SK-N-SH (cell line): ENCODE measurements at regions not wholly inside any gene's neighbourhood (a gene's known extent, or its start where the extent isn't known, plus 50 kb on each side); places are given as distances from the start of the nearest gene placed in this dataset.

Source experiments
- CTCF ChIA-PET: fragments of 300-600, 350-600 bp; formaldehyde crosslinking; extraction: SDS; loops from one replicate; lab custom pipeline; 2021; lab: Yijun Ruan, JAX
- POLR2A ChIA-PET: fragments of 350-600 bp; sonication (Branson Sonifier 250); formaldehyde crosslinking; extraction: SDS; loops from one replicate; lab custom pipeline; 2020; ENCODE audit warnings: antibody characterized with exemption, inconsistent platforms; lab: Yijun Ruan, JAX
- DNase-seq: peaks from one replicate; pipeline ENCODE4 v3.0.0; 2012
- H2AFZ ChIP-seq: fragments of 200-600 bp; sonication (generic); 2 replicates; pipeline ENCODE4 v1.8.1; 2016; ENCODE audit warnings: antibody characterized with exemption, mild to moderate bottlenecking, low read depth
- H3F3A ChIP-seq: fragments of 200-600 bp; sonication (generic); replicated peaks from 2 replicates; pipeline ENCODE3; 2016; ENCODE audit warnings: antibody characterized with exemption, mild to moderate bottlenecking; ENCODE audit not compliant: insufficient read depth
- H3K27ac ChIP-seq, 2 experiments: fragments of 200-500 bp in 1 of 2; fragments of 200-600 bp in 1 of 2; sonication (Bioruptor generic) in 1 of 2; sonication (generic), shearing (Covaris generic) in 1 of 2; 2 replicates each; pipeline versions ENCODE4 v1.5.1 to v1.6.1; 2014 to 2016; ENCODE audit warnings: low read depth in 2 of 2, inconsistent platforms in 1 of 2, low read length in 1 of 2, mild to moderate bottlenecking in 1 of 2, mixed read lengths in 1 of 2
- H3K27me3 ChIP-seq: fragments of 200-600 bp; sonication (generic), shearing (Covaris generic); 2 replicates; pipeline ENCODE4 v1.6.1; 2016; ENCODE audit warnings: mixed run types; ENCODE audit not compliant: insufficient read depth
- H3K36me3 ChIP-seq, 2 experiments: fragments of 200-500 bp in 1 of 2; fragments of 200-600 bp in 1 of 2; sonication (Bioruptor generic) in 1 of 2; sonication (generic) in 1 of 2; replicated peaks in 1 of 2; 2 replicates each; pipeline versions ENCODE3 to v1.5.1; 2014 to 2016; ENCODE audit warnings: low read length in 1 of 2, mild to moderate bottlenecking in 1 of 2; ENCODE audit not compliant: insufficient read depth in 2 of 2, control insufficient read depth in 1 of 2
- H3K4me1 ChIP-seq, 2 experiments: fragments of 200-500 bp in 1 of 2; fragments of 200-600 bp in 1 of 2; sonication (Bioruptor generic) in 1 of 2; sonication (generic), shearing (Covaris generic) in 1 of 2; 2 replicates each; pipeline versions ENCODE4 v1.5.1 to v1.6.1; 2014 to 2016; ENCODE audit warnings: low read depth in 1 of 2, low read length in 1 of 2, mixed run types in 1 of 2; ENCODE audit not compliant: insufficient read depth in 2 of 2, control insufficient read depth in 1 of 2
- H3K4me2 ChIP-seq: fragments of 200-600 bp; sonication (generic), shearing (Covaris generic); 2 replicates; pipeline ENCODE4 v1.6.1; 2017; ENCODE audit warnings: mixed run types
- H3K4me3 ChIP-seq, 2 experiments: fragments of 200-500 bp in 1 of 2; fragments of 200-600 bp in 1 of 2; sonication (Bioruptor generic) in 1 of 2; sonication (generic), shearing (Covaris generic) in 1 of 2; 2 replicates each; pipeline versions ENCODE4 v1.5.1 to v1.8.1; 2014 to 2016; ENCODE audit warnings: low read depth in 2 of 2, inconsistent platforms in 1 of 2, low read length in 1 of 2, mild to moderate bottlenecking in 1 of 2, mixed read lengths in 1 of 2, moderate library complexity in 1 of 2
- H3K79me2 ChIP-seq: fragments of 200-600 bp; sonication (generic); 2 replicates; pipeline ENCODE4 v1.8.1; 2017; ENCODE audit warnings: mild to moderate bottlenecking; ENCODE audit not compliant: insufficient read depth
- H3K9ac ChIP-seq: fragments of 200-600 bp; sonication (generic); 2 replicates; pipeline ENCODE4 v1.6.1; 2017; ENCODE audit warnings: mixed run types
- H3K9me2 ChIP-seq: fragments of 200-600 bp; sonication (generic); 2 replicates; pipeline ENCODE4 v1.6.1; 2017; ENCODE audit warnings: mixed run types
- H3K9me3 ChIP-seq: fragments of 200-600 bp; sonication (generic); 2 replicates; pipeline ENCODE4 v1.6.1; 2017; ENCODE audit warnings: mixed run types, mild to moderate bottlenecking, moderate library complexity
- H4K20me1 ChIP-seq: fragments of 200-600 bp; sonication (generic); 2 replicates; pipeline ENCODE4 v1.6.1; 2017; ENCODE audit warnings: mild to moderate bottlenecking, mixed run types; ENCODE audit not compliant: insufficient read depth
- CHD2 ChIP-seq: fragments of 150-350 bp; IDR thresholded peaks from 2 replicates; pipeline ENCODE4 v1.6.1; 2018; ENCODE audit warnings: low read length; ENCODE audit not compliant: partially characterized antibody
- CTCF ChIP-seq: fragments of 200-600 bp; sonication (generic); IDR thresholded peaks from 2 replicates; pipeline ENCODE4 v1.6.1; 2017; ENCODE audit warnings: antibody characterized with exemption, mild to moderate bottlenecking, moderate library complexity
- ELF1 ChIP-seq: IDR thresholded peaks from 2 replicates; pipeline ENCODE4 v1.4.0; 2012
- EP300 ChIP-seq, 2 experiments: IDR thresholded peaks; 2 replicates each; pipeline versions ENCODE4 v1.4.0 to v1.6.1; 2012; ENCODE audit warnings: borderline replicate concordance in 1 of 2, low read depth in 1 of 2, low read length in 1 of 2
- EZH2phosphoT487 ChIP-seq: fragments of 200-600 bp; sonication (generic); IDR thresholded peaks from 2 replicates; pipeline ENCODE4 v1.6.1; 2017; ENCODE audit warnings: low read depth, mixed run types, mild to moderate bottlenecking, antibody characterized with exemption, moderate library complexity, borderline replicate concordance
- GABPA ChIP-seq: IDR thresholded peaks from 2 replicates; pipeline ENCODE4 v1.4.0; 2012; ENCODE audit warnings: low read depth, mild to moderate bottlenecking
- MAX ChIP-seq: IDR thresholded peaks from 2 replicates; pipeline ENCODE4 v1.4.0; 2012; ENCODE audit warnings: low read depth
- MEF2A ChIP-seq: IDR thresholded peaks from 2 replicates; pipeline ENCODE4 v1.4.0; 2012; ENCODE audit warnings: low read depth, borderline replicate concordance
- NRF1 ChIP-seq: IDR thresholded peaks from 2 replicates; pipeline ENCODE4 v1.6.1; 2012; ENCODE audit warnings: low read depth, mild to moderate bottlenecking, low read length
- POLR2AphosphoS5 ChIP-seq: IDR thresholded peaks from 2 replicates; pipeline ENCODE4 v1.6.1; 2012; ENCODE audit warnings: low read depth, low read length
- RAD21 ChIP-seq: IDR thresholded peaks from 2 replicates; pipeline ENCODE4 v1.6.1; 2012; ENCODE audit warnings: mild to moderate bottlenecking, low read length
- RCOR1 ChIP-seq: fragments of 150-350 bp; IDR thresholded peaks from 2 replicates; pipeline ENCODE4 v1.6.1; 2017; ENCODE audit warnings: antibody characterized with exemption, low read length
- REST ChIP-seq: IDR thresholded peaks from 2 replicates; pipeline ENCODE4 v1.6.1; 2012; ENCODE audit warnings: mild to moderate bottlenecking, low read depth, low read length, moderate library complexity
- RXRA ChIP-seq: IDR thresholded peaks from 2 replicates; pipeline ENCODE4 v1.4.0; 2012; ENCODE audit warnings: low read depth, mild to moderate bottlenecking, borderline replicate concordance
- SMC3 ChIP-seq: IDR thresholded peaks from 2 replicates; pipeline ENCODE4 v1.6.1; 2012; ENCODE audit warnings: low read depth, low read length, improper control_type of control experiment
- TCF12 ChIP-seq: IDR thresholded peaks from 2 replicates; pipeline ENCODE4 v1.4.0; 2012
- TEAD4 ChIP-seq: IDR thresholded peaks from 2 replicates; pipeline ENCODE4 v1.4.0; 2012; ENCODE audit warnings: mild to moderate bottlenecking, borderline replicate concordance; ENCODE audit not compliant: insufficient read depth
- USF1 ChIP-seq: IDR thresholded peaks from 2 replicates; pipeline ENCODE4 v1.4.0; 2012; ENCODE audit warnings: low read depth, borderline replicate concordance
- USF2 ChIP-seq: fragments of 150-350 bp; IDR thresholded peaks from 2 replicates; pipeline ENCODE4 v1.6.1; 2017; ENCODE audit warnings: antibody characterized with exemption, low read length, low read depth, borderline replicate concordance
- WGBS: methylation state at CpG from one replicate; pipeline ENCODE4 v1.1.6; 2017; ENCODE audit warnings: low lambda C conversion rate; 5-methylcytosine and 5-hydroxymethylcytosine counted together

- POLR2A ChIA-PET = no interaction called here
- Histone ChIP-seq H3K4me3 (peak overlapping the region in 1 of 2 experiments; percentile 29; a peak in 1 of 4 replicates), H3K9ac (peak overlapping the region; percentile 39), H3K27ac (peak overlapping the region; percentile 39 to 79; a peak in 3 of 4 replicates), H4K20me1 (no peaks in the 10 kb centered on the region), H3K36me3 (no peaks in the 10 kb centered on the region), H3K79me2 (no peaks in the 10 kb centered on the region), H3F3A (peaks cover 37% of the 10 kb centered on the region), H3K27me3 (no peaks in the 10 kb centered on the region), H3K4me2 (no peak overlapping the region), H2AFZ (peak overlapping the region; percentile 68; the same call in 1 of the 2 replicates), H3K9me3 (no peaks in the 10 kb centered on the region), H3K4me1 (peaks cover 0 to 17% of the 10 kb centered on the region in 2 experiments; a peak in 2 of 4 replicates), H3K9me2 (no peaks in the 10 kb centered on the region)
- DNase-seq = no peak
- CTCF ChIA-PET = interaction anchor here (0.6 to 9.0 kb wide), 23 partner anchors 9 to 1011 kb away, joined by 3 to 87 read pairs (median 6); partner anchors contain the start of gene RAI14
- TF ChIP-seq NRF1 (no peak), EP300 (IDR thresholded peaks at IDR 0.05; ENCODE audit: borderline replicate concordance in 1 of 2, low read depth in 1 of 2, low read length in 1 of 2) (no peak), EZH2phosphoT487 (no peak), TCF12 (no peak), MAX (no peak), USF2 (no peak), CHD2 (no peak), ELF1 (no peak), USF1 (no peak), RCOR1 (no peak), POLR2AphosphoS5 (no peak), SMC3 (no peak), RXRA (no peak), GABPA (no peak), CTCF (no peak)
- WGBS = 0% methylated on average over 1 of the region's 1 CpG
Measured at GRCh38 chr5:34523387-34523726, 132.8 kb upstream of the RAI14 start.

- peak overlapping the region; percentile 16 to 79; a peak in 3 of 4 replicates for H3K27ac ChIP-seq
- no peak overlapping the region for H3K4me3 ChIP-seq
- 74% methylated on average over 1 of the region's 1 CpG for WGBS
- H3K9me3 ChIP-seq = no peaks in the 10 kb centered on the region
- H2AFZ ChIP-seq = no peak overlapping the region
- H3K79me2 ChIP-seq = no peaks in the 10 kb centered on the region
- H3K4me1 ChIP-seq = peaks cover 0 to 17% of the 10 kb centered on the region in 2 experiments; a peak in 2 of 4 replicates
- H4K20me1 ChIP-seq = no peaks in the 10 kb centered on the region
- H3K9me2 ChIP-seq = no peaks in the 10 kb centered on the region
- POLR2A ChIA-PET = no interaction called here
- peak overlapping the region; percentile 39; the same call in 1 of the 2 replicates for H3K9ac ChIP-seq
- H3K4me2 ChIP-seq = no peak overlapping the region; the same call in 1 of the 2 replicates
- CTCF ChIA-PET = interaction anchor here (0.6 to 9.0 kb wide), 16 partner anchors 9 to 1012 kb away, joined by 3 to 87 read pairs (median 8); no protein-coding TSS in a partner anchor
- no peak for DNase-seq
- H3K27me3 ChIP-seq = no peaks in the 10 kb centered on the region
- peaks cover 33% of the 10 kb centered on the region for H3F3A ChIP-seq
- no peaks in the 10 kb centered on the region for H3K36me3 ChIP-seq
- TF ChIP-seq RAD21 (no peak), REST (no peak), RXRA (peak; percentile 24; the same call in 1 of the 2 replicates), USF1 (no peak), MEF2A (no peak), TEAD4 (no peak), EP300 (IDR thresholded peaks at IDR 0.05; ENCODE audit: borderline replicate concordance in 1 of 2, low read depth in 1 of 2, low read length in 1 of 2) (no peak), NRF1 (no peak), EZH2phosphoT487 (no peak)
Measured at GRCh38 chr5:34524123-34524522, 132.0 kb upstream of the RAI14 start.
